Endodermal cell (in vitro differentiated cells): ENCODE measurements at regions not wholly inside any gene's neighbourhood (a gene's known extent, or its start where the extent isn't known, plus 50 kb on each side); places are given as distances from the start of the nearest gene placed in this dataset.
"Not testable (repeated sequence)": the region's sequence is repeated elsewhere in the genome, so short reads cannot be mapped to it uniquely, and the experiment has no call there.

ENCODE experiments used
- DNase-seq: peaks from one replicate; pipeline ENCODE4 v3.0.0-alpha.2; 2017
- H3K27ac ChIP-seq: 2 replicates; pipeline ENCODE4 v1.5.1; 2013; ENCODE audit warnings: mild to moderate bottlenecking, low read depth, low read length, moderate library complexity
- H3K27me3 ChIP-seq: 2 replicates; pipeline ENCODE4 v1.6.1; 2013; ENCODE audit warnings: mild to moderate bottlenecking, low read length, moderate library complexity; ENCODE audit not compliant: insufficient read depth, control insufficient read depth, poor library complexity, severe bottlenecking
- H3K36me3 ChIP-seq: 2 replicates; pipeline ENCODE4 v1.7.0; 2013; ENCODE audit warnings: mild to moderate bottlenecking, low read length, moderate library complexity; ENCODE audit not compliant: control insufficient read depth, insufficient read depth
- H3K4me1 ChIP-seq: one replicate; pipeline ENCODE4 v1.7.0; 2013; ENCODE audit warnings: low read length; ENCODE audit not compliant: control insufficient read depth, insufficient read depth
- H3K4me3 ChIP-seq: 2 replicates; pipeline ENCODE4 v1.5.1; 2013; ENCODE audit warnings: mild to moderate bottlenecking, low read length, moderate library complexity
- H3K9ac ChIP-seq: 2 replicates; pipeline ENCODE4 v1.6.1; 2013; ENCODE audit warnings: mild to moderate bottlenecking, low read length, moderate library complexity; ENCODE audit not compliant: poor library complexity, severe bottlenecking; ENCODE audit errors: extremely low read depth
- H3K9me3 ChIP-seq: 2 replicates; pipeline ENCODE4 v1.6.1; 2013; ENCODE audit warnings: mild to moderate bottlenecking, low read length, moderate library complexity; ENCODE audit not compliant: control insufficient read depth
- H3K27ac Mint-ChIP-seq: 2 replicates; pipeline ENCODE4 v1.8.0; 2020; ENCODE audit warnings: mixed read lengths
- H3K27me3 Mint-ChIP-seq: 2 replicates; pipeline ENCODE4 v1.8.0; 2021; ENCODE audit warnings: mild to moderate bottlenecking, mixed read lengths; ENCODE audit not compliant: insufficient read depth
- H3K36me3 Mint-ChIP-seq: 2 replicates; pipeline ENCODE4 v1.8.0; 2020; ENCODE audit warnings: low read depth, mixed read lengths
- H3K4me1 Mint-ChIP-seq: 2 replicates; pipeline ENCODE4 v1.8.0; 2020; ENCODE audit warnings: mixed read lengths
- H3K4me3 Mint-ChIP-seq: 2 replicates; pipeline ENCODE4 v1.8.0; 2020; ENCODE audit warnings: mild to moderate bottlenecking, moderate library complexity, mixed read lengths
- H3K9me3 Mint-ChIP-seq: 2 replicates; pipeline ENCODE4 v1.8.0; 2020; ENCODE audit warnings: mild to moderate bottlenecking, mixed read lengths
- WGBS, 2 experiments: methylation state at CpG; one replicate each; pipeline versions ENCODE4 v1.1.5 to v1.1.7; 2013; ENCODE audit warnings: missing lambda C conversion rate in 2 of 2, mixed read lengths in 1 of 2; ENCODE audit not compliant: insufficient coverage in 1 of 2, insufficient read length in 1 of 2; 5-methylcytosine and 5-hydroxymethylcytosine counted together

DNA sequence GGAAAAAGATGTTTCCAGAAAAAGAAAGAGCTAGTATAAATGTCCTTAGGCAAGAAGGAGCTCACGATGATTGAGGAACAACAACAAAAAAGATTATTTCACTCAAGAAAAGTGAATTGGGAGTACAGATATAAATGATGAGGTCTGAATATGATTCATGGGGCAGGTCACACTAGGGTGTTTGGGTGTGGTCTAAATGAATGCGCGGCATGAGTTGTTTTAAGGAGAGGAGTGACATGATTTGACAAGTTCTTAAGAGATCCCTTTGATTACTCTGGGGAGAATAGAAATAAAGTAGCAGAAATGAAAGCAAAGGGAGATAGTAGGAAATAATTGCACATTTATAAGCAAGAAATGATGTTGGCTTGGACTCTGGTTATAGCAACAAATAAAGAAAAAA, 59.3 kb downstream of the NUTM2D start:
- not testable (repeated sequence) for H3K9ac ChIP-seq, H3K27ac ChIP-seq, H3K9me3 Mint-ChIP-seq, H3K27me3 ChIP-seq, H3K4me1 Mint-ChIP-seq, H3K4me3 ChIP-seq, H3K36me3 ChIP-seq, H3K27ac Mint-ChIP-seq, DNase-seq, H3K4me3 Mint-ChIP-seq, H3K36me3 Mint-ChIP-seq, H3K4me1 ChIP-seq, H3K9me3 ChIP-seq
- peaks cover 13% of the 10 kb centered on the region for H3K27me3 Mint-ChIP-seq
- 88 to 100% methylated on average over 2 to 3 of the region's 3 CpGs for WGBS, 2 experiments

DNA sequence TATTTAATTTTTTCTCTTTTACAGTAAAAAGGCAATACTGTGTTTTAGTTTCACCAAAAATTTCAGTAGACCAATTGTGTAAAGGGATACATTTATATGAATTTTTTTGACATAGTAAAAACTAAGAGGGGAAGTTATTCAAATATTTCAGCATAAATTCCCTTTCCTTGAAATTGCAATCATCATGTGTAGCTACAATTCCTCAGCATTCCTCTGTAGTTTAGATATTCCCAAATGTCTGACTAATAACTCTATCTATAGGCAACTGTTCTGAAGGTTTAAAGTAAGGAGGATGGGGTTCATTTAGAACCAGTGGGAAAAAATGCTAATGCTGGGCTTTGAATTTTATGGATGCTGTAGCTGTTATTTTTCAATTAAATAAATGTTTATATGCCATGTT, 65.1 kb downstream of the NUTM2D start:
- not testable (repeated sequence) for H3K36me3 Mint-ChIP-seq, H3K27me3 ChIP-seq, H3K4me3 ChIP-seq, H3K9ac ChIP-seq, H3K4me1 Mint-ChIP-seq, H3K9me3 Mint-ChIP-seq, H3K4me1 ChIP-seq, DNase-seq, H3K4me3 Mint-ChIP-seq, H3K27ac ChIP-seq, H3K27ac Mint-ChIP-seq, H3K9me3 ChIP-seq, H3K36me3 ChIP-seq
- H3K27me3 Mint-ChIP-seq: peaks cover 17% of the 10 kb centered on the region

DNA sequence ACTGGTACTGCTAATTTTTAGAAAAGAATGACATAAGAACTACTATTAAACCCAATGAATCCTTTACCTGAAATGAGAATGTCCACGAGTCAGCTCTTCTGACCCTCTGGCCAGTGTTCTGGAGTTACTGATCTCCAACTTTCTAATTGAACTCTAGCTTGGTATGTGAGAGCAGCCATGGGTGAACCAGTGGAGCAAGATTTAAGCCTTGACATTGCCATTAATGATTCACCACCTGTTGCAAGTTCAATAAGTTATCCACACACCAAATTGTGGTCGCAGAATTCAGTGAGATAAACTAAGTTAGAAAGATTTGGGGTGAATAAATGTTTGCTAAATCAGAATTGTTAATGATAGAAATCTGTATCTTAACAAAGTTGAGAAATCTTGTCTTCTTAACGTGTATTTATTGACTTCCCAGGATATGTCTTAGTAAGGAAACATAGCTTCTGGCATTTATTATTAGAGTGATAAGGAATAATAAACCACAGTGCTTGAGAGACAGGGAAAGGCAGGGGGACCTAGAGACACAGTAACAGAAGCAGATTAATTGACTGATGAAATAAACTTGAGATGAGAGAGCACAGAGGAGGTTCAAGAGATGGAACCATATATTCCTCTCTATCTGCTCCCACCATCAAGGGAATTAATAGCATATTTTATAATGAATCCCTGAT, 67.3 kb downstream of the NUTM2D start:
- H3K36me3 Mint-ChIP-seq, DNase-seq, H3K27me3 ChIP-seq, H3K9me3 ChIP-seq, H3K4me3 Mint-ChIP-seq, H3K27ac ChIP-seq, H3K4me1 Mint-ChIP-seq, H3K4me3 ChIP-seq, H3K9me3 Mint-ChIP-seq, H3K36me3 ChIP-seq, H3K4me1 ChIP-seq, H3K9ac ChIP-seq, H3K27ac Mint-ChIP-seq: not testable (repeated sequence)
- H3K27me3 Mint-ChIP-seq: peaks cover 14% of the 10 kb centered on the region
- WGBS, 2 experiments: 93% methylated on average over 3 of the region's 3 CpGs; no CpG with 5 or more reads in 1 of the 2 experiments

DNA sequence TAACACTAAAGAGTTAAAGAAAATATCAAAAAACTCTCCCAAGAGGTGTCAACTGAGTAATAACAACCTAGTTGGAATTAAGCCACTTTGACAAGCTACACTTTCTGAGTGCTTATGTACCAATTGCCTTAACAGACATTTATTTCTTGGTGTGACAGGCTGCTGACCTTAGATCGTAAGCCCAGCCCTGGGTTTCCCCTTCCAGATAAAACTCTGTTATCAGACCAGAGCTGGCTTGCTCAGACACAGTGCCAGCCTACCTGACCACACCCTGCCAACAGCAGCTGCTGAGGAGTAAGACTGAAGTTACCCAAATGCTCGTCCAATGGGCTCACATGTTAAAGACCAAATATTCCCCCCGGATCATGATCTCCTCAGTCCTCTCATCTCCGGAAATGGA, 70.9 kb upstream of the MINPP1 start:
- no CpG with 5 or more reads among the region's 4 CpGs for WGBS, 2 experiments
- not testable (repeated sequence) for H3K4me3 ChIP-seq, H3K27ac Mint-ChIP-seq, H3K36me3 Mint-ChIP-seq, H3K4me3 Mint-ChIP-seq, H3K4me1 ChIP-seq, H3K27ac ChIP-seq, DNase-seq, H3K27me3 ChIP-seq, H3K36me3 ChIP-seq, H3K9me3 ChIP-seq, H3K4me1 Mint-ChIP-seq, H3K9ac ChIP-seq, H3K9me3 Mint-ChIP-seq, H3K27me3 Mint-ChIP-seq

DNA sequence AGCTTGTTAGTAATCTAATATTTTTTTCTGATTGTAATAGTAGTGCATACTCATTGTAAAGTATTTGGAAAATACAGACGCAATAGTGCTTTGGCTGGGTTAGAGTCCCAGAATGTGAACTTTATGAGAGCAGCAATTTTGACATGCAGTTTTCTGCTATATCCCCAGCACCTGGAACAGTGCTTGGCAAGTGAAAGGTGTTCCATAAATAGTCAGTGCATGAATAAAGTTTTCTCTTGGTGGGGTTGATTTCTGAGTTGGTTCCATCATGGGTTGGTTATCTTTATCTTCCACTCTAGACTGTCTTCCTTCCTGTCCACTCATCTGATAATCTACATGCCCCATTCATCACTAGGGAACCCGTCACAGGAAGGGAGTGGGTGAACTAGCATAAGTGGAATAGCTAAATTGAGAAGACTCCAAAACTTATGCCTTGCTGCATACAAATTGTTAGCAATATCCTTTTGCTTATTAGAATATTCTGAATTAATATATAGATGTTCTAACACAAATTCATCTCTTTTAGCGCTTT, 69.3 kb upstream of the MINPP1 start:
- not testable (repeated sequence) for H3K27ac ChIP-seq, H3K27me3 ChIP-seq, DNase-seq, H3K4me3 ChIP-seq, H3K9ac ChIP-seq, H3K27me3 Mint-ChIP-seq, H3K36me3 ChIP-seq, H3K4me3 Mint-ChIP-seq, H3K36me3 Mint-ChIP-seq, H3K4me1 Mint-ChIP-seq, H3K4me1 ChIP-seq, H3K27ac Mint-ChIP-seq, H3K9me3 ChIP-seq, H3K9me3 Mint-ChIP-seq
- 100% methylated on average over 1 of the region's 3 CpGs; no CpG with 5 or more reads in 1 of the 2 experiments for WGBS, 2 experiments
